Naive thymus-derived CD4-positive, alpha-beta T cell (primary cell): ENCODE measurements at regions not wholly inside any gene's neighbourhood (a gene's known extent, or its start where the extent isn't known, plus 50 kb on each side); places are given as distances from the start of the nearest gene placed in this dataset.
"Not testable (repeated sequence)": the region's sequence is repeated elsewhere in the genome, so short reads cannot be mapped to it uniquely, and the experiment has no call there.

Experiments used
- ATAC-seq: fragments of 150-1000 bp; cut with Tn5 transposase; 2 replicates; pipeline ENCODE4 v1.10.0; 2021; ENCODE audit warnings: mild to moderate bottlenecking, moderate library complexity
- CTCF ChIA-PET: fragments of 350-600 bp; sonication (Branson Sonifier 250); formaldehyde crosslinking; loops from one replicate; lab custom pipeline; 2021; ENCODE audit warnings: antibody characterized with exemption; lab: Charles Lee
- POLR2A ChIA-PET: fragments of 350-600 bp; sonication (Branson Sonifier 250); formaldehyde crosslinking; loops from one replicate; lab custom pipeline; 2021; ENCODE audit warnings: antibody characterized with exemption, inconsistent platforms; lab: Charles Lee
- DNase-seq, 9 donors: peaks; one replicate each; pipeline versions ENCODE4 v3.0.0 to v3.0.0-alpha.2; 2020 to 2022; ENCODE audit warnings: mixed read lengths in 1 of 9
- H3K27ac ChIP-seq: one replicate; pipeline ENCODE4 v1.7.0; 2013; ENCODE audit warnings: mild to moderate bottlenecking, low read depth, low read length, moderate library complexity
- H3K27me3 ChIP-seq, 2 donors: one replicate each; pipeline ENCODE4 v1.7.0; 2013; ENCODE audit warnings: low read length in 2 of 2, mild to moderate bottlenecking in 2 of 2, moderate library complexity in 2 of 2; ENCODE audit not compliant: control insufficient read depth in 2 of 2, insufficient read depth in 2 of 2
- H3K36me3 ChIP-seq, 3 experiments: 1 replicate in 2 of 3; 2 replicates in 1 of 3; pipeline ENCODE4 v1.7.0; 2013; ENCODE audit warnings: low read length in 3 of 3, mild to moderate bottlenecking in 3 of 3, moderate library complexity in 1 of 3; ENCODE audit not compliant: insufficient read depth in 3 of 3, control insufficient read depth in 2 of 3
- H3K4me1 ChIP-seq, 2 donors: one replicate each; pipeline ENCODE4 v1.7.0; 2013; ENCODE audit warnings: low read length in 2 of 2, mild to moderate bottlenecking in 2 of 2, moderate library complexity in 1 of 2; ENCODE audit not compliant: control insufficient read depth in 2 of 2, insufficient read depth in 2 of 2
- H3K4me3 ChIP-seq: 2 replicates; pipeline ENCODE4 v1.7.0; 2013; ENCODE audit warnings: mild to moderate bottlenecking, low read length
- H3K9me3 ChIP-seq, 3 experiments: 1 replicate in 2 of 3; 2 replicates in 1 of 3; pipeline ENCODE4 v1.7.0; 2013; ENCODE audit warnings: low read length in 3 of 3; ENCODE audit not compliant: control insufficient read depth in 2 of 3
- H3K27ac Mint-ChIP-seq, 9 donors: one replicate each; pipeline ENCODE4 v1.8.0; 2020 to 2022; ENCODE audit warnings: mixed read lengths in 9 of 9, mild to moderate bottlenecking in 8 of 9, moderate library complexity in 5 of 9, inconsistent platforms in 2 of 9
- H3K27me3 Mint-ChIP-seq, 5 donors: one replicate each; pipeline ENCODE4 v1.8.0; 2021 to 2022; ENCODE audit warnings: mixed read lengths in 5 of 5, mild to moderate bottlenecking in 1 of 5
- H3K36me3 Mint-ChIP-seq, 5 donors: one replicate each; pipeline ENCODE4 v1.8.0; 2020 to 2022; ENCODE audit warnings: mixed read lengths in 5 of 5, mild to moderate bottlenecking in 3 of 5, inconsistent platforms in 1 of 5
- H3K4me1 Mint-ChIP-seq, 7 donors: one replicate each; pipeline ENCODE4 v1.8.0; 2020 to 2022; ENCODE audit warnings: mixed read lengths in 7 of 7, mild to moderate bottlenecking in 3 of 7, inconsistent platforms in 1 of 7
- H3K4me3 Mint-ChIP-seq, 10 donors: one replicate each; pipeline ENCODE4 v1.8.0; 2020 to 2022; ENCODE audit warnings: mild to moderate bottlenecking in 10 of 10, mixed read lengths in 10 of 10, moderate library complexity in 6 of 10, inconsistent platforms in 2 of 10
- H3K9me3 Mint-ChIP-seq, 11 donors: one replicate each; pipeline ENCODE4 v1.8.0; 2020 to 2022; ENCODE audit warnings: mixed read lengths in 11 of 11, mild to moderate bottlenecking in 4 of 11, inconsistent platforms in 1 of 11, moderate library complexity in 1 of 11
- intact Hi-C, 2 donors: fragments of 100-400 bp; cut with micrococcal nuclease; formaldehyde crosslinking; loops; one replicate each; pipeline ENCODE4 v1.15.1; 2023

- POLR2A ChIA-PET, result not testable (repeated sequence)
These were observed 178.2 kb upstream of the ZNG1F start for GRCh38 chr9:41367301-41367700.

GRCh38 chr9:41361790-41362189, 172.7 kb upstream of the ZNG1F start:
- H3K9me3 ChIP-seq, H3K36me3 Mint-ChIP-seq, H3K9me3 Mint-ChIP-seq, H3K4me1 ChIP-seq, H3K36me3 ChIP-seq, H3K4me3 Mint-ChIP-seq, ATAC-seq, H3K27me3 ChIP-seq, H3K4me1 Mint-ChIP-seq, CTCF ChIA-PET, DNase-seq, H3K4me3 ChIP-seq, H3K27ac ChIP-seq, H3K27ac Mint-ChIP-seq, intact Hi-C loops, H3K27me3 Mint-ChIP-seq, POLR2A ChIA-PET: not testable (repeated sequence)

More at GRCh38 chr9:41367301-41367700, 178.2 kb upstream of the ZNG1F start:
- H3K4me3 ChIP-seq, ATAC-seq, H3K27ac Mint-ChIP-seq, H3K9me3 Mint-ChIP-seq, H3K36me3 ChIP-seq, H3K9me3 ChIP-seq, H3K36me3 Mint-ChIP-seq, intact Hi-C loops, H3K27me3 Mint-ChIP-seq, H3K4me1 ChIP-seq, H3K27ac ChIP-seq, DNase-seq, CTCF ChIA-PET, H3K4me3 Mint-ChIP-seq, H3K4me1 Mint-ChIP-seq, H3K27me3 ChIP-seq: not testable (repeated sequence)

- CTCF ChIA-PET, intact Hi-C loops, H3K27me3 ChIP-seq, H3K9me3 ChIP-seq, H3K9me3 Mint-ChIP-seq, H3K4me1 Mint-ChIP-seq, H3K36me3 ChIP-seq, H3K4me1 ChIP-seq, POLR2A ChIA-PET, ATAC-seq, H3K27me3 Mint-ChIP-seq, H3K36me3 Mint-ChIP-seq: not testable (repeated sequence)
- peak overlapping the region; percentile 65 for H3K27ac ChIP-seq
- peak overlapping the region; percentile 66 for H3K4me3 ChIP-seq
- Mint-ChIP-seq H3K4me3 (peak overlapping the region; percentile 88 to 100 (median 95)), H3K27ac (peak overlapping the region; percentile 92 to 99 (median 94))
- peak in 6 of 9 donors; percentile 46 to 59 (median 52) for DNase-seq
These were observed 170.0 kb upstream of the ZNG1F start for GRCh38 chr9:41359116-41359515.

- H3K9me3 ChIP-seq, H3K27me3 ChIP-seq, CTCF ChIA-PET, H3K36me3 ChIP-seq, H3K4me1 Mint-ChIP-seq, H3K27me3 Mint-ChIP-seq, H3K9me3 Mint-ChIP-seq, H3K4me1 ChIP-seq, intact Hi-C loops, H3K36me3 Mint-ChIP-seq, ATAC-seq, POLR2A ChIA-PET: not testable (repeated sequence)
- Histone ChIP-seq H3K4me3 (peak overlapping the region; percentile 66), H3K27ac (peak overlapping the region; percentile 65)
- Mint-ChIP-seq H3K4me3 (peak overlapping the region; percentile 88 to 100 (median 95)), H3K27ac (peak overlapping the region in 8 of 9 donors; percentile 92 to 99 (median 94))
- DNase-seq, result peak; percentile 58 to 86 (median 81)
These were observed 169.6 kb upstream of the ZNG1F start for GRCh38 chr9:41358682-41359081.

GRCh38 chr9:41357918-41358404, 168.8 kb upstream of the ZNG1F start:
- H3K27me3 ChIP-seq, H3K27me3 Mint-ChIP-seq, POLR2A ChIA-PET, H3K9me3 ChIP-seq, H3K36me3 ChIP-seq, H3K9me3 Mint-ChIP-seq, CTCF ChIA-PET, ATAC-seq, H3K4me1 Mint-ChIP-seq, intact Hi-C loops, H3K36me3 Mint-ChIP-seq, H3K4me1 ChIP-seq, H3K4me3 ChIP-seq: not testable (repeated sequence)
- DNase-seq, result peak in 2 of 9 donors; percentile 9 to 13
- peak overlapping the region; percentile 48 for H3K27ac ChIP-seq
- peak overlapping the region; percentile 38 to 100 (median 94) for H3K4me3 Mint-ChIP-seq
- peak overlapping the region in 7 of 9 donors; percentile 65 to 99 (median 92) for H3K27ac Mint-ChIP-seq

- H3K27ac ChIP-seq, H3K4me1 ChIP-seq, ATAC-seq, H3K36me3 ChIP-seq, H3K4me3 ChIP-seq, DNase-seq, H3K9me3 ChIP-seq, CTCF ChIA-PET, H3K9me3 Mint-ChIP-seq, H3K27me3 ChIP-seq, H3K27me3 Mint-ChIP-seq, intact Hi-C loops, H3K4me1 Mint-ChIP-seq, H3K36me3 Mint-ChIP-seq, POLR2A ChIA-PET: not testable (repeated sequence)
- Mint-ChIP-seq H3K4me3 (peak overlapping the region in 8 of 10 donors; percentile 7 to 99 (median 66)), H3K27ac (peak overlapping the region in 4 of 9 donors; percentile 32 to 99 (median 76))
These were observed 168.2 kb upstream of the ZNG1F start for GRCh38 chr9:41357350-41357748.

- H3K27me3 ChIP-seq, intact Hi-C loops, H3K9me3 Mint-ChIP-seq, CTCF ChIA-PET, POLR2A ChIA-PET, H3K4me1 ChIP-seq, H3K36me3 ChIP-seq, H3K4me1 Mint-ChIP-seq, H3K36me3 Mint-ChIP-seq, H3K27me3 Mint-ChIP-seq, H3K4me3 ChIP-seq, H3K9me3 ChIP-seq: not testable (repeated sequence)
- H3K27ac Mint-ChIP-seq, result peak overlapping the region in 5 of 9 donors; percentile 32 to 91 (median 78)
- peak overlapping the region; percentile 51 for H3K27ac ChIP-seq
- ATAC-seq, result peak; percentile 86
- H3K4me3 Mint-ChIP-seq, result peak overlapping the region in 9 of 10 donors; percentile 56 to 99 (median 72)
- DNase-seq, result peak; percentile 61 to 91 (median 87)
These were observed 167.7 kb upstream of the ZNG1F start for GRCh38 chr9:41356588-41357349.
